Superior temporal gyrus (tissue), 1 donor: ENCODE measurements at regions not wholly inside any gene's neighbourhood (a gene's known extent, or its start where the extent isn't known, plus 50 kb on each side); places are given as distances from the start of the nearest gene placed in this dataset.
A peak's percentile ranks its signal among the peaks of the same experiment; 100 is the strongest.

Source experiments
- DNase-seq: peaks from one replicate; pipeline ENCODE4 v3.0.0-alpha.2; 2016; ENCODE audit errors: extremely low spot score

- DNase-seq, result no peak
Observed at GRCh38 chr7:125668321-125668993, 738.8 kb upstream of the POT1 start.

DNA sequence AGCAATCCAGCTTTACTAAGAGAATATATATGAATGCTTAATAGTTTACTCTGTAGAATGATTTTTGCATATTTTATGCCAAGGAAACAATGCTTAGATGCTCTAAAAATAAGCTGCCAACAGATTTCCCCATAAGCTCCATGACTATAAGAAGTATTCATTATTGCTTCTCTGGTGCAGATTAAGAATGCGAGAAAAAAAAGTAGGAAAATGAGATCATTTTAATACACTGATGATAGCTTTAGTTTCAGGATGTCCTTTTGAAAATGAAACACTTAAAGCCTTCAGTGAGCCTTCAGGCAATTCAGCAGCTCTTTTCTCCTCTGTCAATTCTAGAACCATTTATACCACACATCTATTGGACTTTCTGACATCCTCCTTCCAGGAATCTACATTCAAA is 735.0 kb upstream of the POT1 start:
- DNase-seq, result no peak

- DNase-seq, result no peak
Observed at GRCh38 chr7:125663961-125664360, 734.3 kb upstream of the POT1 start.

- DNase-seq, result no peak
Observed at GRCh38 chr7:125661677-125662076, 732.1 kb upstream of the POT1 start.

- DNase-seq, result no peak
Observed at GRCh38 chr7:125661006-125661405, 731.4 kb upstream of the POT1 start.

DNA sequence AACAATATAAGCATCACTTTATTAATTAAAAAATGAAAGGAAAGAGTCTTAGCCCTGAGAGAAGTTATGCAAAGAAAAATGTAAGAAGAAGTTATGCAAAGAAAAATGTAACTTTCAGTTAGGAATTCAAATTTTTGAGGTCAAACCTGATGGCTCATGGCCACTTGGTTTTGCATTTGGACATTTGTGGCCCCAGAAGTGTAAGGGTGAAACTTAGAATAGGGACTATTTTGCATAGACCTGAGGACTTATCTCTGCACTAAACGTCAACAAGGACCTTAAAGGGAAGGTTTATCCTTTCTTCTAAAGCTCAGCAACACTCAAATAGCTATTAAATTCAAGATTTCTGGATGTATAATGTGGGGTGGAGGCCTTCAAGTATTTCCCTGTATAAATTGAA is 724.5 kb upstream of the POT1 start:
- DNase-seq, result no peak

DNA sequence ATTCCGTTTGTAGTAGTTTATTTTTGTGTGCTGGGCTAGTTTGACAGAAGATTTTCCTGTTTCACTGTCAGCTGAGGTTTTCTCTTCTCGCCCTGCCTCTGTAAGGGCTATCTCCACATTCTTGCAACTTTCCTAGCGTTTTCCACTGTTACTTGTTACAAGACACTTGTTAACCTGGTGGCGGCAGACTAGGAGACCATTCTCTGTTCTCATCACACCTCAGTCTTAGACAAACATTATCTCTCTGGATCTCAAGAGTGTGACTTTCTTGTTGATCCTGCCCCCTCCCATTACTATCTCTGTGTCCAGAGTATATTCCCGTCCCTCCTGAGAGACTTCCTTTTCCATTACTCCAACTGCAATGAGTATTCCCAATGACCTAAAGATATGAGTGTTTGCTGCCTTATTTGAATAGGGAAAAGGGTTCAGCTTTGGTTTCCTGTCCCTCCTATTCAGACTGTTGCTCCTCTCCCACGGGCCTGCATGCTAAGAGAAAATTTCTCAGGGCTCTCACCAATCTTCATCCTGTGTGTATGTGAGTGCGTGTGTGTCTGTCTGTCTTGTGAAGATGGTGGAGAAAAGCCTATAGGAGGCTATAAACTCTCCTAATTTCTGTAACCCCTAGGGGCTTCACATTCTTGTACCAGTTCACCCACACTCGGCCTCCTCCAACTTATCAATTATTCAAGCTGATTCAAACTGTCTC is 722.4 kb upstream of the POT1 start:
- DNase-seq, result no peak

DNA sequence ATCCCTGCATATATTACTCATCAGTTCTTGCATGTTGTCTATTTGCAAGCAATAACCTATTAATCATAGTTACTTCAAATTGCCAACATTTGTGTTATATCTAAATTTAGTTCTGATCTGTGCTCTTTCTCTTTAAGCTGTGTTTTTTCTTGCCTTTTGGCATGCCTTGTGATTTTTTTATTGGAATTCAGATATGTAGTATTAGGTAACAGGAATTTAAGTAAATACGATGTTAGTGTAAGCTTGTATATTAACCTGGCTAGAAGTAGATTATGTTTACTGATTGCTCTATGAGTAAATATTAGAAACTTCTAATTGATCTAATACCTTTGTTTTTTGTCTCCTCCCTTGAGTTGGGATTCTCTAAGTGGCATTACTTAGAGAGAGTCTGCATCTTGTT is 718.9 kb upstream of the POT1 start:
- DNase-seq, result no peak

GRCh38 chr7:125645770-125646169 is 716.1 kb upstream of the POT1 start:
- DNase-seq, result no peak

DNA sequence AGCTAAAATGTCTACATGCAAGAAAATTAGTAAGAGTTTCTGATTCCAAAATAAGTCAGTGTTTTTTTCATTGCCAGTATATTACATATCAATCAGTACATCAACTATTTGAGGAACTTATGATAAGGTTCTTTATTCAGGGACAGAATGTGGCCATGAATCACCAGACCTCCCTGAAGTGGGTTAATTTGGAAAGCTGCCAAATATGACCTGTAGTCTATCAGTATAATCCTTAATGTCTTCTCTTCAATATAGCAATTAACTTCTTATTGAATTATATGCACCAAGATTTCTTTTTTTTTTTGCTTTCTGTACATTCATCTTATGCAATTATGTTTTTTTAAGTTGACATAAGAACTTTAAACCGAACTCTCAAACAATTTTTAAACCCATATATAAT is 714.5 kb upstream of the POT1 start:
- DNase-seq, result no peak

DNA sequence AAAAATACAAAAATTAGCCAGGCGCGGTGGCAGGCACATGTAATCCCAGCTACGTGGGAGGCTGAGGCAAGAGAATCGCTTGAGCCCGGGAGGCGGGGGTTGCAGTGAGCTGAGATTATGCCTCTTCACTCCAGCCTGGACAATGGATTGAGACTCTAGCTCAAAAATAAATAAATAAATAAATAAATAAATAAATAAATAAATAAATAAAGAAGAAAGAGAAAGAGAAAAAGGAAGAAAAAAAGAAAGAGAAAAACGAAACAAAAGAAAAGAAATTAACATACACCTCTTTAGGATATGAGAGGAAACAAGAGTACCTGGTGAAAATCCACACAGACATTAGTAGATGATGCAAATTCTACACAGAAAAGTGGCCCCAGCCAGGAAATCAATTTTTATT is 713.7 kb upstream of the POT1 start:
- DNase-seq, result no peak

GRCh38 chr7:125641884-125642283 is 712.3 kb upstream of the POT1 start:
- DNase-seq, result no peak

GRCh38 chr7:125636320-125636962 is 706.8 kb upstream of the POT1 start:
- DNase-seq, result no peak

DNA sequence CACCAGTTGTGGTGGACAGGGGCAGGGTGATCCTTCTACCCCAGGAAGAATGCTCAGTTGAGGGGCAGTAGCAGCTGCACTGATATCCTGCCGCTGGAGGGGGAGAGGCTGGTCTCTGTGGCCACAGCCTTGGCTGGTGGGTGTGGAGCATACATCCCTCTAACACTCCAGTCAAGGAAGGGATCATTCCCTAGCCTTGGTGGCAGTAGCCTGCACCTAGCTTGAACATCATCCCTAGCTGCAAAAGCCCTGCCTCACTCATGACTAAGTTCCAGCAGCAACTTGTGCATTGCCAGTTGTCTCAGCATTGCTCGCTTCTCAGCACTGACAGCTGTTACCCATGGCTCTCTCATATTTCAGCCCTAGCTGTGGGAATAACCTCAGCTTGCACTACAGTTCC is 688.9 kb upstream of the POT1 start:
- no peak for DNase-seq

GRCh38 chr7:125611582-125611981 is 682.0 kb upstream of the POT1 start:
- no peak for DNase-seq

GRCh38 chr7:125606671-125607070 is 677.0 kb upstream of the POT1 start:
- no peak for DNase-seq

DNA sequence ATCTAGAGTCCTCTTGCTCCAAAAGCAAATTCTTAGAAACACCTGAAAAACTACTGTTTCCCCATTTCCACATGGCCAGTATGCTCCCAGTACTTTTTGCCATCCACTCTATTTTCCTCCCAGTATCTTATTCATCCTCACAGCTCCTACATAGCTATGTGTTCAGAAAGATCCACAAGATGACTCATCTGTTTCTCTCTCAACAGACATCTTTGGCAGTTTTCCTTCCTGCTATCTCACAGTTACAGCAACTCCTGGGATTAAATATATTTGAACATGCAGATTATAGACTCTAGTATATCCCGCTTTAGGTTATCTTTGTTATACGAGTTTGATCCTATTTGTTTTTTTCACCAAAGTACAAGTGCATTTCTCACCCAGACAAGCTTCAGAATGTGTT is 675.6 kb upstream of the POT1 start:
- DNase-seq, result peak; percentile 73

DNA sequence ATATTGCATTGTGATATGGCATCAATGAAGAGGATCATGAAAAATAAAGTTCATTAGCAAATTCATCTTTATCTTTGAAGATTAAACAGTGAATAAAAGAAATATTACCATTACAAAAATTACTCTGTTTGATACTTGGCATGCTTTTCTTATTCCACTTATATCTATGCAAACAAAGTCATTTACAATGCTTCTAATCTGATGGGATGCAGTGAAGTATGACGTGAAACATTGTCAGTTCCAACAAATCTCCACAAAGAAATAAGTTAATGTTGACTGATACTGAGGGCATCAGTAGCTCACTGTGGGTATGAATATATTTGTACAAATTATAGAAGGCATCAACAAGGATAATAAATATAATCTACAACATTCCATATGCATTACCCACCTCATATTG is 672.8 kb upstream of the POT1 start:
- no peak for DNase-seq

GRCh38 chr7:125599387-125599786 is 669.8 kb upstream of the POT1 start:
- no peak for DNase-seq

GRCh38 chr7:125592331-125592730 is 662.7 kb upstream of the POT1 start:
- no peak for DNase-seq

- DNase-seq, result no peak
Observed at GRCh38 chr7:125573126-125573525, 643.5 kb upstream of the POT1 start.

GRCh38 chr7:125572414-125572813 is 642.8 kb upstream of the POT1 start:
- no peak for DNase-seq

GRCh38 chr7:125568799-125569198 is 639.2 kb upstream of the POT1 start:
- no peak for DNase-seq
